HL-60 (cell line): ENCODE measurements at regions not wholly inside any gene's neighbourhood (a gene's known extent, or its start where the extent isn't known, plus 50 kb on each side); places are given as distances from the start of the nearest gene placed in this dataset.

ENCODE experiments used
- CTCF ChIP-seq: IDR thresholded peaks from one replicate; pipeline ENCODE4 v1.5.1; 2011; ENCODE audit warnings: low read length, control low read depth, inconsistent platforms; ENCODE audit not compliant: insufficient read depth
- GABPA ChIP-seq: IDR thresholded peaks from 2 replicates; pipeline ENCODE4 v1.6.1; 2012; ENCODE audit warnings: low read depth
- POLR2AphosphoS5 ChIP-seq: IDR thresholded peaks from 2 replicates; pipeline ENCODE4 v1.6.1; 2012; ENCODE audit warnings: low read depth
- SPI1 ChIP-seq: IDR thresholded peaks from 2 replicates; pipeline ENCODE4 v1.6.1; 2012; ENCODE audit warnings: low read depth, mild to moderate bottlenecking, borderline replicate concordance
- TF ChIP-seq, protein P1 (sequence below): IDR thresholded peaks from 2 replicates; pipeline ENCODE4 v1.6.1; 2012; ENCODE audit warnings: low read depth; ENCODE audit not compliant: insufficient replicate concordance

- no peak for TF ChIP-seq CTCF
- no peak for TF ChIP-seq POLR2AphosphoS5
- no peak for TF ChIP-seq SPI1
- no peak for TF ChIP-seq GABPA
- TF ChIP-seq, protein P1, sequence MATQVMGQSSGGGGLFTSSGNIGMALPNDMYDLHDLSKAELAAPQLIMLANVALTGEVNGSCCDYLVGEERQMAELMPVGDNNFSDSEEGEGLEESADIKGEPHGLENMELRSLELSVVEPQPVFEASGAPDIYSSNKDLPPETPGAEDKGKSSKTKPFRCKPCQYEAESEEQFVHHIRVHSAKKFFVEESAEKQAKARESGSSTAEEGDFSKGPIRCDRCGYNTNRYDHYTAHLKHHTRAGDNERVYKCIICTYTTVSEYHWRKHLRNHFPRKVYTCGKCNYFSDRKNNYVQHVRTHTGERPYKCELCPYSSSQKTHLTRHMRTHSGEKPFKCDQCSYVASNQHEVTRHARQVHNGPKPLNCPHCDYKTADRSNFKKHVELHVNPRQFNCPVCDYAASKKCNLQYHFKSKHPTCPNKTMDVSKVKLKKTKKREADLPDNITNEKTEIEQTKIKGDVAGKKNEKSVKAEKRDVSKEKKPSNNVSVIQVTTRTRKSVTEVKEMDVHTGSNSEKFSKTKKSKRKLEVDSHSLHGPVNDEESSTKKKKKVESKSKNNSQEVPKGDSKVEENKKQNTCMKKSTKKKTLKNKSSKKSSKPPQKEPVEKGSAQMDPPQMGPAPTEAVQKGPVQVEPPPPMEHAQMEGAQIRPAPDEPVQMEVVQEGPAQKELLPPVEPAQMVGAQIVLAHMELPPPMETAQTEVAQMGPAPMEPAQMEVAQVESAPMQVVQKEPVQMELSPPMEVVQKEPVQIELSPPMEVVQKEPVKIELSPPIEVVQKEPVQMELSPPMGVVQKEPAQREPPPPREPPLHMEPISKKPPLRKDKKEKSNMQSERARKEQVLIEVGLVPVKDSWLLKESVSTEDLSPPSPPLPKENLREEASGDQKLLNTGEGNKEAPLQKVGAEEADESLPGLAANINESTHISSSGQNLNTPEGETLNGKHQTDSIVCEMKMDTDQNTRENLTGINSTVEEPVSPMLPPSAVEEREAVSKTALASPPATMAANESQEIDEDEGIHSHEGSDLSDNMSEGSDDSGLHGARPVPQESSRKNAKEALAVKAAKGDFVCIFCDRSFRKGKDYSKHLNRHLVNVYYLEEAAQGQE = no peak
Measured at GRCh38 chr2:163990101-163990500, 254.3 kb upstream of the FIGN start.
